HG02840 (cell line): ENCODE measurements at regions not wholly inside any gene's neighbourhood (a gene's known extent, or its start where the extent isn't known, plus 50 kb on each side); places are given as distances from the start of the nearest gene placed in this dataset.

Source experiments
- ATAC-seq: cut with Tn5 transposase; IDR thresholded peaks from one replicate; pipeline ENCODE4 v1.9.1; 2021; ENCODE audit warnings: mild to moderate bottlenecking, moderate library complexity, moderate number of reproducible peaks; ENCODE audit not compliant: unreplicated experiment, low FRiP score

- ATAC-seq, result no peak
Observed at GRCh38 chr10:2925631-2926030, 141.7 kb upstream of the PFKP start.

- no peak for ATAC-seq
Observed at GRCh38 chr10:2924431-2924830, 142.9 kb upstream of the PFKP start.

GRCh38 chr10:2921956-2922680 is 145.2 kb upstream of the PFKP start:
- ATAC-seq, result no peak

- no peak for ATAC-seq
Observed at GRCh38 chr10:2920637-2921036, 146.7 kb upstream of the PFKP start.

GRCh38 chr10:2920168-2920567 is 147.2 kb upstream of the PFKP start:
- ATAC-seq, result no peak

GRCh38 chr10:2919016-2919415 is 148.3 kb upstream of the PFKP start:
- no peak for ATAC-seq

- ATAC-seq, result no peak
Observed at GRCh38 chr10:2918489-2918888, 148.9 kb upstream of the PFKP start.

GRCh38 chr10:2917926-2918325 is 149.4 kb upstream of the PFKP start:
- ATAC-seq, result no peak

GRCh38 chr10:2915412-2915811 is 151.9 kb upstream of the PFKP start:
- ATAC-seq, result no peak

- ATAC-seq, result no peak
Observed at GRCh38 chr10:2914741-2915140, 152.6 kb upstream of the PFKP start.

- ATAC-seq, result no peak
Observed at GRCh38 chr10:2913474-2913873, 153.9 kb upstream of the PFKP start.

GRCh38 chr10:2910656-2911055 is 156.7 kb upstream of the PFKP start:
- no peak for ATAC-seq

GRCh38 chr10:2909921-2910320 is 157.4 kb upstream of the PFKP start:
- no peak for ATAC-seq

GRCh38 chr10:2908851-2909630 is 158.3 kb upstream of the PFKP start:
- ATAC-seq, result no peak

- ATAC-seq, result no peak
Observed at GRCh38 chr10:2906974-2907373, 160.4 kb upstream of the PFKP start.

GRCh38 chr10:2905851-2906250 is 161.5 kb upstream of the PFKP start:
- ATAC-seq, result no peak

GRCh38 chr10:2900530-2900929 is 166.8 kb upstream of the PFKP start:
- no peak for ATAC-seq

GRCh38 chr10:2899246-2899951 is 167.9 kb upstream of the PFKP start:
- no peak for ATAC-seq

- ATAC-seq, result no peak
Observed at GRCh38 chr10:2898509-2898860, 168.9 kb upstream of the PFKP start.

- no peak for ATAC-seq
Observed at GRCh38 chr10:2897619-2898508, 169.5 kb upstream of the PFKP start.
